HUES6 (cell line): ENCODE measurements at regions not wholly inside any gene's neighbourhood (a gene's known extent, or its start where the extent isn't known, plus 50 kb on each side); places are given as distances from the start of the nearest gene placed in this dataset.
"Not testable (repeated sequence)": the region's sequence is repeated elsewhere in the genome, so short reads cannot be mapped to it uniquely, and the experiment has no call there.

ENCODE experiments used
- H3K27ac ChIP-seq: 2 replicates; pipeline ENCODE4 v1.7.0; 2013; ENCODE audit warnings: low read depth, mild to moderate bottlenecking, low read length, inconsistent platforms
- H3K27me3 ChIP-seq: 2 replicates; pipeline ENCODE4 v1.6.1; 2013; ENCODE audit warnings: low read length; ENCODE audit not compliant: control insufficient read depth, insufficient read depth
- H3K36me3 ChIP-seq: 2 replicates; pipeline ENCODE4 v1.6.1; 2013; ENCODE audit warnings: low read length; ENCODE audit not compliant: control insufficient read depth, insufficient read depth
- H3K4me1 ChIP-seq: 2 replicates; pipeline ENCODE4 v1.6.1; 2013; ENCODE audit warnings: low read length; ENCODE audit not compliant: control insufficient read depth, insufficient read depth
- H3K4me3 ChIP-seq: 2 replicates; pipeline ENCODE4 v1.5.1; 2013; ENCODE audit warnings: low read depth, low read length
- H3K9ac ChIP-seq: one replicate; pipeline ENCODE4 v1.6.1; 2013; ENCODE audit warnings: mild to moderate bottlenecking, low read length
- H3K9me3 ChIP-seq: 2 replicates; pipeline ENCODE4 v1.6.1; 2013; ENCODE audit warnings: low read depth, low read length; ENCODE audit not compliant: control insufficient read depth, insufficient read depth

GRCh38 chr2:111505267-111505666 is 378.7 kb downstream of the ANAPC1 start:
- not testable (repeated sequence) for H3K4me3 ChIP-seq, H3K9ac ChIP-seq, H3K9me3 ChIP-seq, H3K4me1 ChIP-seq, H3K36me3 ChIP-seq, H3K27me3 ChIP-seq, H3K27ac ChIP-seq

- H3K27me3 ChIP-seq, H3K4me1 ChIP-seq, H3K9me3 ChIP-seq, H3K4me3 ChIP-seq, H3K9ac ChIP-seq, H3K36me3 ChIP-seq, H3K27ac ChIP-seq: not testable (repeated sequence)
These were observed 377.1 kb downstream of the ANAPC1 start for GRCh38 chr2:111506936-111507335.

- H3K9ac ChIP-seq, H3K4me3 ChIP-seq, H3K4me1 ChIP-seq, H3K27me3 ChIP-seq, H3K9me3 ChIP-seq, H3K27ac ChIP-seq, H3K36me3 ChIP-seq: not testable (repeated sequence)
These were observed 374.6 kb downstream of the ANAPC1 start for GRCh38 chr2:111509225-111509869.

- H3K9ac ChIP-seq, H3K4me3 ChIP-seq, H3K4me1 ChIP-seq, H3K36me3 ChIP-seq, H3K27ac ChIP-seq, H3K27me3 ChIP-seq, H3K9me3 ChIP-seq: not testable (repeated sequence)
These were observed 373.6 kb downstream of the ANAPC1 start for GRCh38 chr2:111510384-111510783.

GRCh38 chr2:111511062-111511461 is 372.9 kb downstream of the ANAPC1 start:
- not testable (repeated sequence) for H3K27me3 ChIP-seq, H3K9me3 ChIP-seq, H3K9ac ChIP-seq, H3K36me3 ChIP-seq, H3K4me3 ChIP-seq, H3K27ac ChIP-seq, H3K4me1 ChIP-seq

- not testable (repeated sequence) for H3K36me3 ChIP-seq, H3K27me3 ChIP-seq, H3K9me3 ChIP-seq, H3K27ac ChIP-seq, H3K4me1 ChIP-seq, H3K4me3 ChIP-seq, H3K9ac ChIP-seq
These were observed 371.6 kb downstream of the ANAPC1 start for GRCh38 chr2:111512378-111512777.

- not testable (repeated sequence) for H3K4me3 ChIP-seq, H3K36me3 ChIP-seq, H3K4me1 ChIP-seq, H3K9ac ChIP-seq, H3K27ac ChIP-seq, H3K9me3 ChIP-seq, H3K27me3 ChIP-seq
These were observed 369.9 kb downstream of the ANAPC1 start for GRCh38 chr2:111514138-111514537.

GRCh38 chr2:111517050-111517720 is 366.8 kb downstream of the ANAPC1 start:
- not testable (repeated sequence) for H3K36me3 ChIP-seq

GRCh38 chr2:111517721-111518053 is 366.3 kb downstream of the ANAPC1 start:
- H3K9ac ChIP-seq, H3K27me3 ChIP-seq, H3K27ac ChIP-seq, H3K4me1 ChIP-seq, H3K9me3 ChIP-seq, H3K36me3 ChIP-seq, H3K4me3 ChIP-seq: not testable (repeated sequence)

More at GRCh38 chr2:111517050-111517720, 366.8 kb downstream of the ANAPC1 start:
- H3K9ac ChIP-seq, H3K9me3 ChIP-seq, H3K27me3 ChIP-seq, H3K4me1 ChIP-seq, H3K4me3 ChIP-seq, H3K27ac ChIP-seq: not testable (repeated sequence)

- Histone ChIP-seq H3K4me1 (no peaks in the 10 kb centered on the region), H3K9ac (no peak overlapping the region), H3K36me3 (no peaks in the 10 kb centered on the region), H3K4me3 (no peak overlapping the region), H3K9me3 (no peaks in the 10 kb centered on the region), H3K27me3 (no peaks in the 10 kb centered on the region), H3K27ac (no peak overlapping the region)
These were observed 364.9 kb downstream of the ANAPC1 start for GRCh38 chr2:111519071-111519470.

- Histone ChIP-seq H3K36me3 (no peaks in the 10 kb centered on the region), H3K9ac (no peak overlapping the region), H3K27ac (no peak overlapping the region), H3K4me1 (no peaks in the 10 kb centered on the region), H3K27me3 (no peaks in the 10 kb centered on the region), H3K4me3 (no peak overlapping the region), H3K9me3 (no peaks in the 10 kb centered on the region)
These were observed 361.7 kb downstream of the ANAPC1 start for GRCh38 chr2:111522231-111522768.
